ENCODE measurements at regions not wholly inside any gene's neighbourhood (a gene's known extent, or its start where the extent isn't known, plus 50 kb on each side); places are given as distances from the start of the nearest gene placed in this dataset.

DNA sequence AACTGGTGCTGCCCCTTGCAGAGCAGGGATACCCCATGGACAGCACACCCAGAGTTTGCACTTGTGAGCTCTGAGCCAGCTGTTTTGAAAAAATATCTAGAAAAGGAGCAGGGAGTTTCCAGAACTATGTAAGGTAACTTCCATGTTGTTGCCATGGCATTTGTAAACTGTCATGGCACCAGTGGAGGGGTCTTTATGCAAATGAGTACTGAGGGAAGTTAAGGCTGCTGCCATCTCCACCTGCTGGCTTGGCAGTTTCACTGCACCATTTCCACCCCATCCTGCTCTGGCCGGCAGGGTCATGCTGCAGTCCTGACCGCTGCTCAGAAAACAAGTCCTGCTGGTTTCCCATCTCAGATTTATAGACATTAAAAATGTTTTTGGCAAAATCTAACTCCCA is 52.3 kb upstream of the SNTG2 start:
- no CpG with 5 or more reads among the region's 2 CpGs for WGBS (ENCODE audit: insufficient coverage)
- no peaks in the 10 kb centered on the region for H3K9me3 ChIP-seq (ENCODE audit: control insufficient read depth, insufficient read depth, low read length)
- H3K27ac ChIP-seq (ENCODE audit: low read depth, low read length), result no peak overlapping the region
- H3K27me3 ChIP-seq (ENCODE audit: control insufficient read depth, insufficient read depth, low read length), result no peaks in the 10 kb centered on the region
- no peaks in the 10 kb centered on the region for H3K36me3 ChIP-seq (ENCODE audit: control insufficient read depth, insufficient read depth, low read length)
- H3K4me3 ChIP-seq (ENCODE audit: low read depth, low read length), result no peak overlapping the region
- DNase-seq (ENCODE audit: low read depth in 4 of 6, low spot score in 6 of 6), result no peak
- H3K4me1 ChIP-seq (ENCODE audit: control insufficient read depth, insufficient read depth, low read length), result no peaks in the 10 kb centered on the region

DNA sequence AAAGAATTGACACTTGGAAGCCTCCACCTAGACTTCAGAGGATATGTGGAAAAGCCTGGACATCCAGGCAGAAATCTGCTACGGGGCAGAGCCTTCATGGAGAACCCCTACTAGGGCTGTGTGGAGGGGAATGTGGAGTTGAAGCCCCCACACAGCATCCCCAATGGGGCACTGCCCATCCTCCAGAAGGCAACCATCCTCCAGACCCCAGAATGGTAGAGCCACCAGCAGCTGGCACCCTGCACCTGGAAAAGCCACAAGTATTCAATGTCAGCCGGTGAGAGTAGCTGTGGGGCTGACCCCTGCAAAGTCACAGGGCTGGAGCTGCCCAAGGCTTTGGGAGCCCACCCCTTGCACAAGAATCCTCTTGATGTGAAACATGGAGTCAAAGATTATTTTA is 53.6 kb upstream of the SNTG2 start:
- Histone ChIP-seq H3K4me3 (ENCODE audit: low read depth, low read length) (no peak overlapping the region), H3K4me1 (ENCODE audit: control insufficient read depth, insufficient read depth, low read length) (no peaks in the 10 kb centered on the region), H3K9me3 (ENCODE audit: control insufficient read depth, insufficient read depth, low read length) (no peaks in the 10 kb centered on the region), H3K27me3 (ENCODE audit: control insufficient read depth, insufficient read depth, low read length) (no peaks in the 10 kb centered on the region), H3K27ac (ENCODE audit: low read depth, low read length) (no peak overlapping the region), H3K36me3 (ENCODE audit: control insufficient read depth, insufficient read depth, low read length) (no peaks in the 10 kb centered on the region)
- DNase-seq (ENCODE audit: low read depth in 4 of 6, low spot score in 6 of 6), result no peak
- 100% methylated on average over 1 of the region's 2 CpGs for WGBS (ENCODE audit: insufficient coverage)

DNA sequence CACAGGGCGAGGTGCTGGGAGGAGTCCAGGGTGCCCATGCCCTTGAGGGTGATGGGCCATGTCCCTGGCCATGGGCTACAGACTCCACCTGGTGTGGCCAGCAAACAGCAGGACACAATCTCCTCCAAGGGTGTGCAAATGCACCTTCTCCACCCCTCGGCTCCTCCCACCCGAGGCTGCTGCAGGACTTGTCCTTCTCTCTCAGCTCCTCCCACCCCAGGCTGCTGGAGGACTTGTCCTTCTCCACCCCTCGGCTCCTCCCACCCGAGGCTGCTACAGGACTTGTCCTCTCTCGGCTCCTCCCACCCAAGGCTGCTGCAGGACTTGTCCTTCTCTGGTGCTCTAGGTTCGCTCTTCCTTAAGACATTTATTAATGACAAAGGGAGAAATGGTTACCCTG is 57.3 kb upstream of the SNTG2 start:
- Histone ChIP-seq H3K27ac (ENCODE audit: low read depth, low read length) (no peak overlapping the region), H3K4me3 (ENCODE audit: low read depth, low read length) (no peak overlapping the region), H3K36me3 (ENCODE audit: control insufficient read depth, insufficient read depth, low read length) (no peaks in the 10 kb centered on the region), H3K9me3 (ENCODE audit: control insufficient read depth, insufficient read depth, low read length) (no peaks in the 10 kb centered on the region), H3K27me3 (ENCODE audit: control insufficient read depth, insufficient read depth, low read length) (no peaks in the 10 kb centered on the region), H3K4me1 (ENCODE audit: control insufficient read depth, insufficient read depth, low read length) (no peaks in the 10 kb centered on the region)
- no peak for DNase-seq (ENCODE audit: low read depth in 4 of 6, low spot score in 6 of 6)
- WGBS (ENCODE audit: insufficient coverage), result 53% methylated on average over 3 of the region's 7 CpGs

DNA sequence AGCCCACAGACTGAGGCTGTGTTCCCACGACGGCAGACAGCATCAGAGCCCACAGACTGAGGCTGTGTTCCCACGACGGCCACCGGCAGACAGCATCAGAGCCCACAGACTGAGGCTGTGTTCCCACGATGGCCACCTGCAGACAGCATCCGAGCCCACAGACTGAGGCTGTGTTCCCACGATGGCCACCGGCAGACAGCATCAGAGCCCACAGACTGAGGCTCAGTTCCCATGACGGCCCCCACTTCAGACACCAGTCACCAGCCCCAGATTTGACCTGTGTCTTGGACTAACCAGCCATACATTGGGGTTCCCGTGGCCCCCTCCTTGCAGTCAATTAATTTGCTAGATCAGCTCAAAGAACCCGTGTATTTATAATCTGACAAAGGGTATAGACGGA is 57.8 kb upstream of the SNTG2 start:
- 80% methylated on average over 13 of the region's 13 CpGs for WGBS (ENCODE audit: insufficient coverage)
- H3K9me3 ChIP-seq (ENCODE audit: control insufficient read depth, insufficient read depth, low read length), result no peaks in the 10 kb centered on the region
- no peak overlapping the region for H3K4me3 ChIP-seq (ENCODE audit: low read depth, low read length)
- H3K27me3 ChIP-seq (ENCODE audit: control insufficient read depth, insufficient read depth, low read length), result no peaks in the 10 kb centered on the region
- H3K27ac ChIP-seq (ENCODE audit: low read depth, low read length), result no peak overlapping the region
- H3K36me3 ChIP-seq (ENCODE audit: control insufficient read depth, insufficient read depth, low read length), result no peaks in the 10 kb centered on the region
- no peak for DNase-seq (ENCODE audit: low read depth in 4 of 6, low spot score in 6 of 6)
- H3K4me1 ChIP-seq (ENCODE audit: control insufficient read depth, insufficient read depth, low read length), result no peaks in the 10 kb centered on the region

DNA sequence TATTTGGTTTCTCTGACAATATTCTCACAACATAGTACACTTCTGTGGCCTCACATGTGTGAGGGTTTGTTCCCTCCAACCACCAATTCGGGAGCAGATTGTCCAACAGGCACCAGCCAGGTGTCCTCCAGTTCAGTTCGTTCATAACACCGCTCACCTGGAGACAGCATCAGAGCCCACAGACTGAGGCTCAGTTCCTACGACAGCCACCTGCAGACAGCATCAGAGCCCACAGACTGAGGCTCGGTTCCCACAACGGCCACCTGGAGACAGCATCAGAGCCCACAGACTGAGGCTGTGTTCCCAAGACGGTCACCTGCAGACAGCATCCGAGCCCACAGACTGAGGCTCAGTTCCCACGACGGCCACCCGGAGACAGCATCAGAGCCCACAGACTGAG is 58.2 kb upstream of the SNTG2 start:
- H3K9me3 ChIP-seq (ENCODE audit: control insufficient read depth, insufficient read depth, low read length), result no peaks in the 10 kb centered on the region
- DNase-seq (ENCODE audit: low read depth in 4 of 6, low spot score in 6 of 6), result no peak
- no peaks in the 10 kb centered on the region for H3K27me3 ChIP-seq (ENCODE audit: control insufficient read depth, insufficient read depth, low read length)

DNA sequence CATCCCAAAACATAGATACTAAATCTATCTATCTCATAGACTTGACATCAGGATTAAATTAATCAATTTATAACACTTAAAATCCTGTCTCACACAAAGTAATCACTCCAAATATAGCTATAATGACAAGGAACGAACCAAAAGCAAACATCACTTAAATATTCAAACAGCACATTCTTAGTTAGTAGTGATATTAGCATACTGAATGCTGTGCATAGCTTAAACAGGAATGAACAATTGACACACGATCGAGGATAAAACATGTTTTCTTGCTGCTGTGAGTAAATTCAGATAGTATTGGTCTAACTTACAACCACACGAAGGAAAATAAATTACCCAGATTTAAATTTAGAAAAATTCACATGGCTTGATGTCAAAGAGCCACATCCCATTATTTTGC is 58.9 kb upstream of the SNTG2 start:
- no peak overlapping the region for H3K27ac ChIP-seq (ENCODE audit: low read depth, low read length)
- no CpG with 5 or more reads among the region's 4 CpGs for WGBS (ENCODE audit: insufficient coverage)

More for the DNA sequence above, 58.2 kb upstream of the SNTG2 start:
- Histone ChIP-seq H3K36me3 (ENCODE audit: control insufficient read depth, insufficient read depth, low read length) (no peaks in the 10 kb centered on the region), H3K4me3 (ENCODE audit: low read depth, low read length) (no peak overlapping the region), H3K27ac (ENCODE audit: low read depth, low read length) (no peak overlapping the region), H3K4me1 (ENCODE audit: control insufficient read depth, insufficient read depth, low read length) (no peaks in the 10 kb centered on the region)
- 90% methylated on average over 11 of the region's 11 CpGs for WGBS (ENCODE audit: insufficient coverage)

DNA sequence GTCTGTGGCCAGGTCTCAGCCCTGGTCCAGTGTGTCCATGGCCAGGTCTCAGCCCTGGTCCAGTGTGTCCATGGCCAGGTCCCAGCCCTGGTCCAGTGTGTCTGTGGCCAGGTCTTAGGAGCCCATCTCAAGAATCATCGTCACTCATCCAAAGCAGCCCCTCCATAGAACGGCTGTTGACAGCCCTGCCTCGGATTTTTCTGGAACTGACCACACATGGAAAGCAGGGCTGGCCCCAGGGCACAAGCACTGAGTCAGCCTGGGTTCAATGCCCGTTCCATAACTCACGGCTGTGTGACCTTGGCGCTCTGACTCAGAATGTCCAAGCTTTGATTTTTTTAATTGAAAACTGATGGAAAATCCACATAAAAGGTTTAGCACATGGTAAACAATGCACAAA is 59.9 kb upstream of the SNTG2 start:
- no peaks in the 10 kb centered on the region for H3K36me3 ChIP-seq (ENCODE audit: control insufficient read depth, insufficient read depth, low read length)
- H3K4me3 ChIP-seq (ENCODE audit: low read depth, low read length), result no peak overlapping the region
- H3K4me1 ChIP-seq (ENCODE audit: control insufficient read depth, insufficient read depth, low read length), result no peaks in the 10 kb centered on the region
- DNase-seq (ENCODE audit: low read depth in 4 of 6, low spot score in 6 of 6), result no peak
- H3K9me3 ChIP-seq (ENCODE audit: control insufficient read depth, insufficient read depth, low read length), result no peaks in the 10 kb centered on the region
- no peak overlapping the region for H3K27ac ChIP-seq (ENCODE audit: low read depth, low read length)
- H3K27me3 ChIP-seq (ENCODE audit: control insufficient read depth, insufficient read depth, low read length), result no peaks in the 10 kb centered on the region
- 93% methylated on average over 5 of the region's 6 CpGs for WGBS (ENCODE audit: insufficient coverage)

More for the DNA sequence above, 58.9 kb upstream of the SNTG2 start:
- no peak for DNase-seq (ENCODE audit: low read depth in 4 of 6, low spot score in 6 of 6)
- Histone ChIP-seq H3K4me1 (ENCODE audit: control insufficient read depth, insufficient read depth, low read length) (no peaks in the 10 kb centered on the region), H3K27me3 (ENCODE audit: control insufficient read depth, insufficient read depth, low read length) (no peaks in the 10 kb centered on the region), H3K9me3 (ENCODE audit: control insufficient read depth, insufficient read depth, low read length) (no peaks in the 10 kb centered on the region), H3K36me3 (ENCODE audit: control insufficient read depth, insufficient read depth, low read length) (no peaks in the 10 kb centered on the region), H3K4me3 (ENCODE audit: low read depth, low read length) (no peak overlapping the region)

DNA sequence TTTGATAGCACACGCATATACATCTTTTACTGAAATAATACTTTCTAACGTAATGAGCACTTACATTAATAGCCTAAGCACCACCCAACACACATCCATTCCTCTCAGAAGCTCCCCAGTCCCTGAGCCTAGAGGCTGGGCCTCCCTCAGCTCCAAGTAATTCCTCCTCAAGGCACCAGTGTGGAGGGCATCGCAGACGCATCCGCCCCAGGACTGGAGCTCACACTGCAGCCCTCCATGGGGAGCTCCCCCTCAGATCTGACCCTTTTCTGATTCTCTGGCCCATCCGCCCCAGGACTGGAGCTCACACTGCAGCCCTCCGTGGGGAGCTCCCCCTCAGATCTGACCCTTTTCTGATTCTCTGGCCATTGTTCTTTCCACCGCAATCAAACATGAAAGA is 60.4 kb upstream of the SNTG2 start:
- Histone ChIP-seq H3K4me3 (ENCODE audit: low read depth, low read length) (no peak overlapping the region), H3K27me3 (ENCODE audit: control insufficient read depth, insufficient read depth, low read length) (no peaks in the 10 kb centered on the region), H3K9me3 (ENCODE audit: control insufficient read depth, insufficient read depth, low read length) (no peaks in the 10 kb centered on the region), H3K4me1 (ENCODE audit: control insufficient read depth, insufficient read depth, low read length) (no peaks in the 10 kb centered on the region), H3K36me3 (ENCODE audit: control insufficient read depth, insufficient read depth, low read length) (no peaks in the 10 kb centered on the region), H3K27ac (ENCODE audit: low read depth, low read length) (no peak overlapping the region)
- 83% methylated on average over 7 of the region's 8 CpGs for WGBS (ENCODE audit: insufficient coverage)
- DNase-seq (ENCODE audit: low read depth in 4 of 6, low spot score in 6 of 6), result no peak

DNA sequence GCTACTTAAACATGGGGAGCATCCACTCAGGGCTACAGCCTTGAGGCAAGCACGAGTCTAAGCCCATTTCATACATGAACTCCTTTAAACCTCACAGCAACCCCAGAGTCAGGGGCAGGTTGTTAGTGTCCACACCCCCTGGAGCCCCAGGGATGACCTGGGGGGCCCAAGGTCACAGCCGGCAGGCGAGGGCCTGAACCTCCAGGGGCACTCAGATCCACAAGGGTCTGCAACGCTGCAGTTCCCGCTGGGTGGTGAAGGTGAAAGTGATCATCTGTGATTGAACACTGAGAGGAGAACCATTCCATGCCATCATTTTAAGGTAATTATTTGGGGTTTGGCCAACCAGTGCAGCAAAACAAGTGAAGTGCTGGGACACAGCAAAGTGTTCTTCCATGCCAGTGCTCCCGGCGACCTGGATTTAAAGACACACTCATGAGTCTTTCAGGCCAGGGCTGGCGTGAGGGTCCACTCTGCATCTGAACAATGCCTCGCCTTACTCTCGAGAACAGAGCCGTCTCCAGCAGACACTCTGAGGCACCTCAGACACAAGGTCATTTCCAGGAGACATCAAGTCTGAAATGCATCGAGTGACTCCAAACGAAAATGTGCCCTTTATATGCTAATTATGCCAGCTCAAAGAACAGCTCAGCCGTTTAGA is 61.6 kb upstream of the SNTG2 start:
- Histone ChIP-seq H3K36me3 (ENCODE audit: control insufficient read depth, insufficient read depth, low read length) (no peaks in the 10 kb centered on the region), H3K27ac (ENCODE audit: low read depth, low read length) (no peak overlapping the region), H3K4me1 (ENCODE audit: control insufficient read depth, insufficient read depth, low read length) (no peaks in the 10 kb centered on the region), H3K27me3 (ENCODE audit: control insufficient read depth, insufficient read depth, low read length) (peaks cover 4% of the 10 kb centered on the region), H3K9me3 (ENCODE audit: control insufficient read depth, insufficient read depth, low read length) (no peaks in the 10 kb centered on the region), H3K4me3 (ENCODE audit: low read depth, low read length) (no peak overlapping the region)
- no peak for DNase-seq (ENCODE audit: low read depth in 4 of 6, low spot score in 6 of 6)
- 70% methylated on average over 7 of the region's 14 CpGs for WGBS (ENCODE audit: insufficient coverage)

DNA sequence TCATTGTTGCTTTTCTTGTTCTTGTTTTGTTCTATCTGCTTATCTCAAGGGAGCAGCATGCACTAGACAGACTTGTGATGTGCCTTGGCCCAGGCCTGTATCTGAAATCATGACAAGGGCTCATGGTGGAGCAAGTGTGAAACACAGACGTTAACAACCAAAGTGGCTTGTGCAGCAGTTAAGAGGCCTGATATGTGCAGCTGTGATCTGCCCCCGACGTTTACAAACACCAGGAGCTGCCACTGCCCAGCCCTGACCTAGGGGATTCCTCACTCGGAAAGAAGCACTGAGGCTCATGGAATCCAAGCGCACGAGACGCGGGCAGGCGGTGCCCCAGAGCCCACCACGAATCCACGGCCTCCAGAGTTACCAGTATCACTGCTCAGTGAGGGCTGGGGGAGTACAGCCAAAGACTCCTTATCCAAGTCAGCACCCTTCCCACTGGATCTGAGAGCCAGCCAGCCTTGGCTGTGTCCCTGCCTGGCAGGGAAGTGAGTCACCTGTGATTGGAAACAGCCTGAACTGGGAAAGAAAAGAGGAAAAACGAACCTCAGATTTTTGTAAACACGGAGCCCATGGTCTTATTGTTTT is 62.3 kb upstream of the SNTG2 start:
- Histone ChIP-seq H3K27me3 (ENCODE audit: control insufficient read depth, insufficient read depth, low read length) (peaks cover 10% of the 10 kb centered on the region), H3K9me3 (ENCODE audit: control insufficient read depth, insufficient read depth, low read length) (no peaks in the 10 kb centered on the region), H3K36me3 (ENCODE audit: control insufficient read depth, insufficient read depth, low read length) (no peaks in the 10 kb centered on the region), H3K4me3 (ENCODE audit: low read depth, low read length) (no peak overlapping the region), H3K27ac (ENCODE audit: low read depth, low read length) (no peak overlapping the region), H3K4me1 (ENCODE audit: control insufficient read depth, insufficient read depth, low read length) (no peaks in the 10 kb centered on the region)
- no peak for DNase-seq (ENCODE audit: low read depth in 4 of 6, low spot score in 6 of 6)
- 81% methylated on average over 11 of the region's 13 CpGs for WGBS (ENCODE audit: insufficient coverage)

All from spinal cord (tissue), 9 donors.